ENCODE measurements at regions not wholly inside any gene's neighbourhood (a gene's known extent, or its start where the extent isn't known, plus 50 kb on each side); places are given as distances from the start of the nearest gene placed in this dataset.

DNA sequence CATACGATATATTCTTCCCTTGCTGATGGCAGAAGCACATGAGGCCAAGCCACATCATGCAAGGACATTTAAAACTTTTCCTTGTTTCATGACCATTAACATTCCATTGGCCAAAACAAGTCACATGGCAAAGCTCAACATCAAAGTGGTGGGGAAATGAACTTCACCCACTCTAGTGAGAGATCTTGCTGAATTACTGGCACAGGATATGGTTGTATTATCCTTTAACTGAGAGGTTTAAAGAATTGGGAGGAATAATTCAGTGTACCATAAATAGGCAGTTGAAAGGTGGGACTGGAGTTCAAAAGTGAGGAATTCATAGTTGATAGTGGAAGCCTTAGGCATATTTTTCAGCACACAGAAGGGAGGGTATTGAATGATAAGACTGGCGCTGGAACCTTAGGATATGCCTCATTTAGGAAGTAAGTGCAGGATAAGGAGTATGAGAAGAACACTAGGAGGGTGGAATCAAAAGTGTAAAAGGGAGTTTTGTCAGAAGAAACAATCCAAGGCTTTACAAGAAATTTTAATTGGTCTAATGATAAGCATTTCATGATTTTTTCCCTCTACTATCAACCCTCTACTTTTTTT, 398.8 kb downstream of the C12orf75 start:
- H3K4me1 ChIP-seq: no peaks in the 10 kb centered on the region
- H3K9me3 ChIP-seq: no peaks in the 10 kb centered on the region
- no peak for DNase-seq
- H3K27me3 ChIP-seq: no peaks in the 10 kb centered on the region
- no peak overlapping the region for H3K27ac ChIP-seq
- intact Hi-C loops (cut with DNase I; ENCODE audit: low total_unique reads): no loop called here
- no peak for TF ChIP-seq POLR2A (IDR thresholded peaks at IDR 0.05)
- TF ChIP-seq, protein P1, sequence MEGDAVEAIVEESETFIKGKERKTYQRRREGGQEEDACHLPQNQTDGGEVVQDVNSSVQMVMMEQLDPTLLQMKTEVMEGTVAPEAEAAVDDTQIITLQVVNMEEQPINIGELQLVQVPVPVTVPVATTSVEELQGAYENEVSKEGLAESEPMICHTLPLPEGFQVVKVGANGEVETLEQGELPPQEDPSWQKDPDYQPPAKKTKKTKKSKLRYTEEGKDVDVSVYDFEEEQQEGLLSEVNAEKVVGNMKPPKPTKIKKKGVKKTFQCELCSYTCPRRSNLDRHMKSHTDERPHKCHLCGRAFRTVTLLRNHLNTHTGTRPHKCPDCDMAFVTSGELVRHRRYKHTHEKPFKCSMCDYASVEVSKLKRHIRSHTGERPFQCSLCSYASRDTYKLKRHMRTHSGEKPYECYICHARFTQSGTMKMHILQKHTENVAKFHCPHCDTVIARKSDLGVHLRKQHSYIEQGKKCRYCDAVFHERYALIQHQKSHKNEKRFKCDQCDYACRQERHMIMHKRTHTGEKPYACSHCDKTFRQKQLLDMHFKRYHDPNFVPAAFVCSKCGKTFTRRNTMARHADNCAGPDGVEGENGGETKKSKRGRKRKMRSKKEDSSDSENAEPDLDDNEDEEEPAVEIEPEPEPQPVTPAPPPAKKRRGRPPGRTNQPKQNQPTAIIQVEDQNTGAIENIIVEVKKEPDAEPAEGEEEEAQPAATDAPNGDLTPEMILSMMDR (IDR thresholded peaks at IDR 0.05): no peak
- no peak overlapping the region for H3K4me3 ChIP-seq
- H3K36me3 ChIP-seq: no peaks in the 10 kb centered on the region

DNA sequence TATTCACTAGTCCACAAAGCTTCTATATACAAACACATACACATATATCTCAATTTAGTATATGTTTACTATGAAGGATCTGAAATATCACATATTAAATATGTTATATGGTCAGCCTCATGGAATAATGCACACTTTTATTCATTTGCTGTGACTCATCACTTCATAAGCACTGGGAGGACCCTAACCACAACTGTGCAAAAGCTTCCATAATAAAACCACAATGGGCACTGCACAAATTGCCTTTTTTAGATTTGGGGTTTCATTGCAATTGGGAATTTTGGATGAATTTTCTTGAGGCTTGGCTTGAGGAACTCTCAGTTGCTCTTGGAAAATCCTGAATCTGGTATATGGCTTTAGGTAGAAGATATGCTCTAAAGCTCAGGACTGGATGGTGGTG, 399.4 kb downstream of the C12orf75 start:
- no peak for DNase-seq
- H3K4me3 ChIP-seq: no peak overlapping the region
- no peaks in the 10 kb centered on the region for H3K27me3 ChIP-seq
- H3K9me3 ChIP-seq: no peaks in the 10 kb centered on the region
- intact Hi-C loops (cut with DNase I; ENCODE audit: low total_unique reads): no loop called here
- TF ChIP-seq, protein P1 (IDR thresholded peaks at IDR 0.05): no peak
- TF ChIP-seq POLR2A (IDR thresholded peaks at IDR 0.05): no peak
- H3K4me1 ChIP-seq: no peaks in the 10 kb centered on the region
- H3K36me3 ChIP-seq: no peaks in the 10 kb centered on the region
- no peak overlapping the region for H3K27ac ChIP-seq

DNA sequence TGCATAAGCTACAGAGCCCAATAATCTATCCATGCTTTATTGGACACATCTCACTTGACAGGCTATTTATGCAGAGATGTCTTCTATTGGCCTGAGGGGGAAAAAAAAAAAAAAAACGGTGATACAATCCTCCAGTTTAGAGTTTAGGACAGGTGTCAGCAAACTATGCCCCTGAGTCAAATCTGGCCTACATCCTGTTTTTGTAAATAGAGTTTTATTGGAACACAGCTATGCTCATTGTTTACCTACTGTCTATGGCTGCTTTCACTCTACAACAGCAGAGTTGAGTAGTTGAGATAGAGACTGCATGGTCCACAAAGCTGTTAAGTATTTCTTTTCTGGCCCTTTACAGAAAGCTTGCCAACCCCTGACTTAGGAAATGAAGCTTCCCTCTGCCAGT, 403.1 kb downstream of the C12orf75 start:
- no peak for DNase-seq
- intact Hi-C loops (cut with DNase I; ENCODE audit: low total_unique reads): no loop called here
- no peak for TF ChIP-seq POLR2A (IDR thresholded peaks at IDR 0.05)

DNA sequence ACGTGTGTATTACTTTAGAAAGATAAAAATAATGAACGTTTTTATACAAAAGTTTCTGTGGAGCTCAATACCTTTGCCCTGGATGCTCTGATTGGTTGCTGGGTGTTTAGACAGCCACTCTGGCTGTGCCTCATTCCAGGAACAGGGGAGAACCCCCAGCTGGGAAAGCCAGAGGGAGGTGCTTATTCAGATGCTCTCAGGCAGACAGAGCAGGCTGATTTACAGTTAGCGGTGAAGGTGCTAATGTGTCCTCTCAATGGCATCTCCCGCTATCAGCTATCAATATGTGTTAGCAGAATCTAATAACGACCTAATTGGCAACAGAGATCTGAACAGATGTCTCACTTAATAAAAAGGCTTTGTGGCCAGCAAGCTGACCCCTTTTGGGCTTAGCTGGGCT, 402.3 kb downstream of the NUAK1 start:
- no peak overlapping the region for H3K27ac ChIP-seq
- no peak for DNase-seq
- H3K27me3 ChIP-seq: no peaks in the 10 kb centered on the region
- no peaks in the 10 kb centered on the region for H3K9me3 ChIP-seq
- TF ChIP-seq, protein P1 (IDR thresholded peaks at IDR 0.05): no peak
- intact Hi-C loops (cut with DNase I; ENCODE audit: low total_unique reads): no loop called here
- H3K4me1 ChIP-seq: peaks cover 0 to 12% of the 10 kb centered on the region in 2 donors
- no peak overlapping the region for H3K4me3 ChIP-seq
- H3K36me3 ChIP-seq: no peaks in the 10 kb centered on the region

More for the DNA sequence above, 403.1 kb downstream of the C12orf75 start:
- Histone ChIP-seq H3K27ac (no peak overlapping the region), H3K27me3 (no peaks in the 10 kb centered on the region), H3K36me3 (no peaks in the 10 kb centered on the region), H3K4me1 (no peaks in the 10 kb centered on the region), H3K4me3 (no peak overlapping the region), H3K9me3 (no peaks in the 10 kb centered on the region)

DNA sequence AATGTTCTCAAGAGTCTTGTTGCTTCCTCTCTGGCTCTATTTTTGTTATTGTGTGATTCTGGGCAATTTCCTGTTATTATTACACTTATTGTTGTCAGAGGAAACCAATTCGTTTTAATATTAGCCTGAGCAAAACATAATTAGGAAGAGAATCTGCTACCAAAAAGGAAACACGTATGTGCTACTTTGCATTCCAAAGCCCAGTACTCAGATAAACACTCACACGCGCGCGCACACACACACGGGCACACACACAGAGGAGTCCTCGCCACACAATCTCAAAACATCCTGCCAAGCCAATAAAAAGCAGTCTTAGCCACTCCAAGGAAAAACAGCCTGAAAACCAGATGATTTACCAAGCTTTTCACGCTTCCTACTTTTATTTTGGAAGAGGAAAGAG, 400.7 kb downstream of the NUAK1 start:
- TF ChIP-seq, protein P1 (IDR thresholded peaks at IDR 0.05): no peak
- Histone ChIP-seq H3K4me1 (peaks cover 8 to 12% of the 10 kb centered on the region in 2 donors), H3K4me3 (no peak overlapping the region), H3K27me3 (no peaks in the 10 kb centered on the region), H3K27ac (peak overlapping the region; percentile 65 to 73), H3K36me3 (no peaks in the 10 kb centered on the region), H3K9me3 (no peaks in the 10 kb centered on the region)
- DNase-seq: peak; percentile 23 to 49
- intact Hi-C loops (cut with DNase I; ENCODE audit: low total_unique reads): no loop called here

DNA sequence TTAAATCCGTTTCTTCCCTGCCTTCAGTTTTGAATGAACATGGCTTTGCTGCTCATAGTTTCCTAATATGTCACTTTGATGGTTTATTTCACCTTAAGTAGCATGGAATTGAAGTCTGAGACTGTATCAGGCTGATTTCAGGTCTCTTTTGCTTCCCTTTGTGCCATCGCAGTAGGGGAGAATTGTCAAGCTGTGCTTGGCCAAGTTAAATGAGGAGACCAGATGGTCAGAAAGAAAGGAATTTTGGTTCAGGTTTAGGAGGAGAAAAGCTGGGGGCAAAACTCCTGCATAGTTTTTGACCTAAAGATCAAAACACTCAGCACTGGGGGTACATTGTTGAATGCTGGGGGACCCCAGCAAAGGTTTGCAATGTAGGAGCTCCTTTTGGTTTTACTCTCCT, 398.4 kb downstream of the NUAK1 start:
- intact Hi-C loops (cut with DNase I; ENCODE audit: low total_unique reads): no loop called here

More for the DNA sequence above, 398.4 kb downstream of the NUAK1 start:
- Histone ChIP-seq H3K4me3 (no peak overlapping the region), H3K36me3 (no peaks in the 10 kb centered on the region), H3K27ac (peak overlapping the region; percentile 41 to 44), H3K9me3 (no peaks in the 10 kb centered on the region), H3K4me1 (peaks cover 8 to 12% of the 10 kb centered on the region in 2 donors), H3K27me3 (no peaks in the 10 kb centered on the region)
- no peak for DNase-seq
- TF ChIP-seq, protein P1 (IDR thresholded peaks at IDR 0.05): no peak
- no peak for TF ChIP-seq POLR2A (IDR thresholded peaks at IDR 0.05)

Data from uterus (tissue), 3 donors.